Heart left ventricle (tissue), 16 donors: ENCODE measurements at regions not wholly inside any gene's neighbourhood (a gene's known extent, or its start where the extent isn't known, plus 50 kb on each side); places are given as distances from the start of the nearest gene placed in this dataset.

Source experiments
- ATAC-seq, 4 donors: fragments of 200-7000 bp; cut with Tn5 transposase; one replicate each; pipeline ENCODE4 v1.9.1; 2020 to 2022; ENCODE audit warnings: moderate library complexity in 4 of 4, mild to moderate bottlenecking in 3 of 4, moderate number of reproducible peaks in 1 of 4
- DNase-seq, 5 donors: peaks; one replicate each; pipeline ENCODE4 v3.0.0-alpha.2; 2020
- H3K27ac ChIP-seq, 12 donors: fragments of 200-600 bp; sonication (generic) in 4 of 12; one replicate each; pipeline versions ENCODE4 v1.5.0 to v1.8.0; 2016 to 2022; ENCODE audit warnings: mild to moderate bottlenecking in 2 of 12
- H3K27me3 ChIP-seq, 9 donors: fragments of 200-600 bp; sonication (generic) in 2 of 9; one replicate each; pipeline versions ENCODE4 v1.5.1 to v1.8.0; 2016 to 2022; ENCODE audit warnings: mild to moderate bottlenecking in 3 of 9
- H3K36me3 ChIP-seq, 9 donors: fragments of 200-600 bp; sonication (generic) in 2 of 9; one replicate each; pipeline versions ENCODE4 v1.5.0 to v1.8.0; 2018 to 2022; ENCODE audit warnings: mild to moderate bottlenecking in 2 of 9
- H3K4me1 ChIP-seq, 12 donors: fragments of 200-600 bp; sonication (generic) in 4 of 12; one replicate each; pipeline versions ENCODE4 v1.5.0 to v1.8.0; 2016 to 2022; ENCODE audit warnings: mild to moderate bottlenecking in 3 of 12
- H3K4me3 ChIP-seq, 12 donors: fragments of 200-600 bp; sonication (generic) in 4 of 12; one replicate each; pipeline versions ENCODE4 v1.5.0 to v1.8.0; 2017 to 2022; ENCODE audit warnings: mild to moderate bottlenecking in 9 of 12, moderate library complexity in 4 of 12
- H3K9me3 ChIP-seq, 12 donors: fragments of 200-600 bp; sonication (generic) in 4 of 12; one replicate each; pipeline versions ENCODE4 v1.5.0 to v1.8.0; 2016 to 2022; ENCODE audit warnings: mild to moderate bottlenecking in 1 of 12
- CTCF ChIP-seq, 12 donors: fragments of 200-600 bp; sonication (generic) in 4 of 12; IDR thresholded peaks; one replicate each; pipeline versions ENCODE4 v1.5.0 to v1.8.0; 2018 to 2022; ENCODE audit warnings: antibody characterized with exemption in 12 of 12, mild to moderate bottlenecking in 5 of 12
- POLR2A ChIP-seq, 2 donors: fragments of 450-650 bp; IDR thresholded peaks; one replicate each; pipeline ENCODE4 v1.6.1; 2017; ENCODE audit warnings: antibody characterized with exemption in 2 of 2, mild to moderate bottlenecking in 2 of 2, moderate library complexity in 2 of 2
- WGBS, 4 donors: extraction: QIAGEN DNeasy Blood & Tissue Kit in 2 of 4; methylation state at CpG; one replicate each; pipeline versions ENCODE4 v1.1.5 to v1.1.7; 2013 to 2018; 5-methylcytosine and 5-hydroxymethylcytosine counted together
- intact Hi-C, 10 donors: fragments of 100-400 bp; cut with DNase I; formaldehyde crosslinking; loops; one replicate each; pipeline versions ENCODE4 v1.11.1 to v1.14.2; 2022
- donor health status: ischemic (EF 13 %, LVEDD 7.1; RV severe dilation, severe dysfunction).
- donor health status: healthy with polysubstance abuse.
- donor health status: DM: no; HTN: yes; CAD: no.
- donor health status: DM: no; HTN: no; CAD: no.
- donor health status: ischemic (EF 25% LVEDD 6.9; RV normal size, moderate dysfunction).
- donor health status: ischemic (EF 25% LVEDD 5.7; RV mildly dilated, moderate dysfunction).
- donor health status: healthy.
- donor health status: DM: yes; HTN: yes; CAD: no.
- donor health status: ischemic (EF 35%, LVEDD 5.7; RV mildly dilated, moderate dysfunction).
- donor health status: nonischemic (EF 11% LVEDD 7.7; RV severe dilation, severe dysfunction).
- donor health status: DM: yes; HTN: yes; CAD: no.
- donor health status: PGD.
- donor health status: ischemic (EF 29% LVEDD 5.4; RV normal size, mild dysfunction).
- donor health status: nonischemic (EF 23%, LVEDD 6.1; RV moderate dilation, normal function).

DNA sequence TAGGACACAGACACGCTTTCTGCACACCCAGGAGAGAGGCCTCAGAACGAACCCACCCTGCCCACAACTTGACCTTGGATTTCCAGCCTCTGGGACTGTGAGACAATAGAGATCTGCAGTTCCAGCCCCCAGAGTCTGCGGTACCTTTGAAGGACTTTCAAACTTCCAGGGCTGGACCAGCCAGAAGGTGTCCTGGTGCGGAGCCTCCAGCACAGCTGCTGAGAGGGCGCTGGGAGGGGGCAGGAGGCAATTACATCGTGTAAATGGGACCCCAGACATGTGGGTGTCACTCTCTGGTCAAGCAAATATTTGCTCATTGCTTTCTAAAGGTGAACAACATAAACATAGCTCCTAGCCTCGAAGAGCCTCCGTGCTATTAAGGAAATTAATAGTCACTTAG, 58.7 kb upstream of the ACTRT2 start:
- ATAC-seq (no peak), DNase-seq (peak in 1 of 5 donors; percentile 18)
- H3K9me3 ChIP-seq, result peaks cover 0 to 15% (median 12%) of the 10 kb centered on the region in 12 donors
- 70 to 77% (median 74%) methylated on average over 7 to 8 of the region's 8 CpGs for WGBS, 4 donors
- H3K4me3 ChIP-seq, result no peak overlapping the region
- no peaks in the 10 kb centered on the region for H3K27me3 ChIP-seq
- peaks cover 0 to 3% (median 0%) of the 10 kb centered on the region in 12 donors for H3K4me1 ChIP-seq
- no peak overlapping the region for H3K27ac ChIP-seq
- H3K36me3 ChIP-seq, result no peaks in the 10 kb centered on the region
- TF ChIP-seq POLR2A (IDR thresholded peaks at IDR 0.05) (no peak), CTCF (IDR thresholded peaks at IDR 0.05) (no peak)
- intact Hi-C loops, result no loop called here

- peak in 2 of 5 donors; percentile 8 to 27 for DNase-seq
- H3K36me3 ChIP-seq, result no peaks in the 10 kb centered on the region
- ATAC-seq, result no peak
- peaks cover 0 to 3% (median 0%) of the 10 kb centered on the region in 12 donors for H3K4me1 ChIP-seq
- H3K27ac ChIP-seq, result no peak overlapping the region
- H3K4me3 ChIP-seq, result no peak overlapping the region
- peaks cover 0 to 11% (median 8%) of the 10 kb centered on the region in 12 donors for H3K9me3 ChIP-seq
- WGBS, 4 donors, result 87 to 91% (median 88%) methylated on average over 13 of the region's 13 CpGs
- TF ChIP-seq POLR2A (IDR thresholded peaks at IDR 0.05) (no peak), CTCF (IDR thresholded peaks at IDR 0.05) (no peak)
- no peaks in the 10 kb centered on the region for H3K27me3 ChIP-seq
- intact Hi-C loops, result no loop called here
Observed at GRCh38 chr1:2962946-2963345, 58.3 kb upstream of the ACTRT2 start.

- Histone ChIP-seq H3K27ac (no peak overlapping the region), H3K4me1 (peaks cover 0 to 3% (median 0%) of the 10 kb centered on the region in 12 donors), H3K4me3 (no peak overlapping the region), H3K9me3 (no peaks in the 10 kb centered on the region), H3K27me3 (peaks cover 0 to 8% (median 0%) of the 10 kb centered on the region in 9 donors), H3K36me3 (no peaks in the 10 kb centered on the region)
- DNase-seq, result no peak
- intact Hi-C loops, result no loop called here
- no peak for ATAC-seq
- TF ChIP-seq POLR2A (IDR thresholded peaks at IDR 0.05) (no peak), CTCF (IDR thresholded peaks at IDR 0.05) (no peak)
- 82 to 93% (median 87%) methylated on average over 4 of the region's 4 CpGs for WGBS, 4 donors
Observed at GRCh38 chr1:2965676-2966075, 55.6 kb upstream of the ACTRT2 start.

- intact Hi-C loops, result no loop called here
- no peak overlapping the region for H3K27ac ChIP-seq
- peak in 1 of 5 donors; percentile 6 for DNase-seq
Observed at GRCh38 chr1:2966449-2967328, 54.6 kb upstream of the ACTRT2 start.

More at GRCh38 chr1:2966449-2967328, 54.6 kb upstream of the ACTRT2 start:
- H3K36me3 ChIP-seq, result no peaks in the 10 kb centered on the region
- peaks cover 0 to 8% (median 0%) of the 10 kb centered on the region in 9 donors for H3K27me3 ChIP-seq
- 74 to 83% (median 81%) methylated on average over 24 to 25 of the region's 25 CpGs for WGBS, 4 donors
- no peak for ATAC-seq
- no peak overlapping the region for H3K4me3 ChIP-seq
- no peak for TF ChIP-seq CTCF (IDR thresholded peaks at IDR 0.05)
- no peak for TF ChIP-seq POLR2A (IDR thresholded peaks at IDR 0.05)
- no peaks in the 10 kb centered on the region for H3K9me3 ChIP-seq
- H3K4me1 ChIP-seq, result peaks cover 0 to 3% (median 0%) of the 10 kb centered on the region in 12 donors
